ENCODE measurements at regions not wholly inside any gene's neighbourhood (a gene's known extent, or its start where the extent isn't known, plus 50 kb on each side); places are given as distances from the start of the nearest gene placed in this dataset.

DNA sequence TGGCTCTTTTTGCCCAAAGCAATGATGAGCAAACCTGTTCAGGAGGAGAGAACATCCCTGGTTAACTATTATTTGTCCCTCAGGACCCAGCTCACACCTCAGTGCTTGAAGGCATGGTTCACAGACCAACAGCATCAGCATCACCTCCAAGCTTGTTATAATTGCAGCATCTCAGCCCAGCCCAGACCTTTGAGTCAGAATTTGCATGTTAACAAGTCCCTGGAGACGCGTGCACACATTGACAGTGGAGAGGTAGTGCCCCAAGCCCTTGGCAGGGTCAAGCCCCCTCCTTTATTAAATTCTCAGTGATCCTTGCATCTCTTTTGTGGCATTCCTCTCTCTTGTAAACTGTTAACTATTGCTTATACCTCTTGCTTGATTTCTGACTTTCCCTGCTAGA is 488.6 kb downstream of the HAPSTR1 start:
- no peak overlapping the region for H3K9ac ChIP-seq (ENCODE audit: insufficient read depth in 1 of 2, low read depth in 2 of 2, low read length in 2 of 2)

More for the DNA sequence above, 488.6 kb downstream of the HAPSTR1 start:
- in situ Hi-C loops (cut with MboI) = no loop called here
- Histone ChIP-seq H3K27me3 (ENCODE audit: control insufficient read depth in 2 of 2, insufficient read depth in 2 of 2, low read length in 2 of 2) (peaks cover 6 to 12% of the 10 kb centered on the region in 2 experiments; a peak in 4 of 5 replicates), H3K36me3 (ENCODE audit: control insufficient read depth, insufficient read depth, low read length) (no peaks in the 10 kb centered on the region), H3K27ac (ENCODE audit: extremely low read depth, low read depth, low read length) (no peak overlapping the region), H3K9me3 (replicated peaks; ENCODE audit: control insufficient read depth, insufficient read depth, low read depth, low read length) (no peaks in the 10 kb centered on the region), H3K79me2 (ENCODE audit: control insufficient read depth, insufficient read depth, low read length) (no peaks in the 10 kb centered on the region), H3K9me1 (ENCODE audit: control insufficient read depth, insufficient read depth, low read length) (no peaks in the 10 kb centered on the region), H3K4me3 (no peak overlapping the region), H3K4me2 (ENCODE audit: insufficient read depth, low read length) (no peak overlapping the region), H2AFZ (ENCODE audit: low read depth, low read length) (no peak overlapping the region), H4K20me1 (replicated peaks; ENCODE audit: control insufficient read depth, insufficient read depth, low read length) (no peaks in the 10 kb centered on the region), H3K4me1 (replicated peaks in 1 of 2; ENCODE audit: control insufficient read depth in 2 of 2, insufficient read depth in 2 of 2, low read length in 2 of 2) (no peaks in the 10 kb centered on the region)
- DNase-seq (ENCODE audit: extremely low read depth in 1 of 4, low spot score in 3 of 4) (no peak), ATAC-seq (no peak), FAIRE-seq (no peak)
- ChIA-PET POLR2A (no interaction called here), CTCF (ENCODE audit: low intra/inter-chr PET ratio) (no interaction called here)
- TF ChIP-seq KLF10 (CRISPR knock-in tag; IDR thresholded peaks at IDR 0.05) (no peak), CTCFL (IDR thresholded peaks at IDR 0.05; ENCODE audit: borderline replicate concordance, insufficient read depth, low read depth, low read length, poor library complexity, severe bottlenecking) (no peak), ZFX (CRISPR knock-in tag; IDR thresholded peaks at IDR 0.05) (no peak), ATF4 (CRISPR knock-in tag; IDR thresholded peaks at IDR 0.05) (no peak), POU5F1 (IDR thresholded peaks at IDR 0.05; ENCODE audit: borderline replicate concordance, low read depth, low read length, partially characterized antibody) (no peak), ZNF263 (CRISPR knock-in tag; IDR thresholded peaks at IDR 0.05; ENCODE audit: borderline replicate concordance) (no peak), NR2C1 (IDR thresholded peaks at IDR 0.05) (no peak), NR2C1 (tag; IDR thresholded peaks at IDR 0.05) (no peak), GATA2 (CRISPR knock-in tag; IDR thresholded peaks at IDR 0.05) (no peak)
- TF ChIP-seq, protein P1, sequence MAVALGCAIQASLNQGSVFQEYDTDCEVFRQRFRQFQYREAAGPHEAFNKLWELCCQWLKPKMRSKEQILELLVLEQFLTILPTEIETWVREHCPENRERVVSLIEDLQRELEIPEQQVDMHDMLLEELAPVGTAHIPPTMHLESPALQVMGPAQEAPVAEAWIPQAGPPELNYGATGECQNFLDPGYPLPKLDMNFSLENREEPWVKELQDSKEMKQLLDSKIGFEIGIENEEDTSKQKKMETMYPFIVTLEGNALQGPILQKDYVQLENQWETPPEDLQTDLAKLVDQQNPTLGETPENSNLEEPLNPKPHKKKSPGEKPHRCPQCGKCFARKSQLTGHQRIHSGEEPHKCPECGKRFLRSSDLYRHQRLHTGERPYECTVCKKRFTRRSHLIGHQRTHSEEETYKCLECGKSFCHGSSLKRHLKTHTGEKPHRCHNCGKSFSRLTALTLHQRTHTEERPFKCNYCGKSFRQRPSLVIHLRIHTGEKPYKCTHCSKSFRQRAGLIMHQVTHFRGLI (CRISPR knock-in tag; IDR thresholded peaks at IDR 0.05) = no peak
- TF ChIP-seq, protein P2, sequence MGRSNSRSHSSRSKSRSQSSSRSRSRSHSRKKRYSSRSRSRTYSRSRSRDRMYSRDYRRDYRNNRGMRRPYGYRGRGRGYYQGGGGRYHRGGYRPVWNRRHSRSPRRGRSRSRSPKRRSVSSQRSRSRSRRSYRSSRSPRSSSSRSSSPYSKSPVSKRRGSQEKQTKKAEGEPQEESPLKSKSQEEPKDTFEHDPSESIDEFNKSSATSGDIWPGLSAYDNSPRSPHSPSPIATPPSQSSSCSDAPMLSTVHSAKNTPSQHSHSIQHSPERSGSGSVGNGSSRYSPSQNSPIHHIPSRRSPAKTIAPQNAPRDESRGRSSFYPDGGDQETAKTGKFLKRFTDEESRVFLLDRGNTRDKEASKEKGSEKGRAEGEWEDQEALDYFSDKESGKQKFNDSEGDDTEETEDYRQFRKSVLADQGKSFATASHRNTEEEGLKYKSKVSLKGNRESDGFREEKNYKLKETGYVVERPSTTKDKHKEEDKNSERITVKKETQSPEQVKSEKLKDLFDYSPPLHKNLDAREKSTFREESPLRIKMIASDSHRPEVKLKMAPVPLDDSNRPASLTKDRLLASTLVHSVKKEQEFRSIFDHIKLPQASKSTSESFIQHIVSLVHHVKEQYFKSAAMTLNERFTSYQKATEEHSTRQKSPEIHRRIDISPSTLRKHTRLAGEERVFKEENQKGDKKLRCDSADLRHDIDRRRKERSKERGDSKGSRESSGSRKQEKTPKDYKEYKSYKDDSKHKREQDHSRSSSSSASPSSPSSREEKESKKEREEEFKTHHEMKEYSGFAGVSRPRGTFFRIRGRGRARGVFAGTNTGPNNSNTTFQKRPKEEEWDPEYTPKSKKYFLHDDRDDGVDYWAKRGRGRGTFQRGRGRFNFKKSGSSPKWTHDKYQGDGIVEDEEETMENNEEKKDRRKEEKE (IDR thresholded peaks at IDR 0.05; ENCODE audit: borderline replicate concordance in 1 of 2, control insufficient read depth in 1 of 2, low read depth in 2 of 2, low read length in 1 of 2) = no peak
- TF ChIP-seq, protein P3, sequence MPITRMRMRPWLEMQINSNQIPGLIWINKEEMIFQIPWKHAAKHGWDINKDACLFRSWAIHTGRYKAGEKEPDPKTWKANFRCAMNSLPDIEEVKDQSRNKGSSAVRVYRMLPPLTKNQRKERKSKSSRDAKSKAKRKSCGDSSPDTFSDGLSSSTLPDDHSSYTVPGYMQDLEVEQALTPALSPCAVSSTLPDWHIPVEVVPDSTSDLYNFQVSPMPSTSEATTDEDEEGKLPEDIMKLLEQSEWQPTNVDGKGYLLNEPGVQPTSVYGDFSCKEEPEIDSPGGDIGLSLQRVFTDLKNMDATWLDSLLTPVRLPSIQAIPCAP (CRISPR knock-in tag; IDR thresholded peaks at IDR 0.05; ENCODE audit: borderline replicate concordance) = no peak
- 0% methylated on average over 2 of the region's 2 CpGs for WGBS (ENCODE audit: insufficient coverage, low coverage, missing lambda C conversion rate)
- intact Hi-C loops (cut with micrococcal nuclease) = no loop called here
- BruUV-seq (replicated peaks) = no TSS peak
